Endodermal cell (in vitro differentiated cells): ENCODE measurements at regions not wholly inside any gene's neighbourhood (a gene's known extent, or its start where the extent isn't known, plus 50 kb on each side); places are given as distances from the start of the nearest gene placed in this dataset.

ENCODE experiments used
- DNase-seq: peaks from one replicate; pipeline ENCODE4 v3.0.0-alpha.2; 2017
- H3K27ac ChIP-seq: 2 replicates; pipeline ENCODE4 v1.5.1; 2013; ENCODE audit warnings: mild to moderate bottlenecking, low read depth, low read length, moderate library complexity
- H3K27me3 ChIP-seq: 2 replicates; pipeline ENCODE4 v1.6.1; 2013; ENCODE audit warnings: mild to moderate bottlenecking, low read length, moderate library complexity; ENCODE audit not compliant: insufficient read depth, control insufficient read depth, poor library complexity, severe bottlenecking
- H3K36me3 ChIP-seq: 2 replicates; pipeline ENCODE4 v1.7.0; 2013; ENCODE audit warnings: mild to moderate bottlenecking, low read length, moderate library complexity; ENCODE audit not compliant: control insufficient read depth, insufficient read depth
- H3K4me1 ChIP-seq: one replicate; pipeline ENCODE4 v1.7.0; 2013; ENCODE audit warnings: low read length; ENCODE audit not compliant: control insufficient read depth, insufficient read depth
- H3K4me3 ChIP-seq: 2 replicates; pipeline ENCODE4 v1.5.1; 2013; ENCODE audit warnings: mild to moderate bottlenecking, low read length, moderate library complexity
- H3K9ac ChIP-seq: 2 replicates; pipeline ENCODE4 v1.6.1; 2013; ENCODE audit warnings: mild to moderate bottlenecking, low read length, moderate library complexity; ENCODE audit not compliant: poor library complexity, severe bottlenecking; ENCODE audit errors: extremely low read depth
- H3K9me3 ChIP-seq: 2 replicates; pipeline ENCODE4 v1.6.1; 2013; ENCODE audit warnings: mild to moderate bottlenecking, low read length, moderate library complexity; ENCODE audit not compliant: control insufficient read depth
- H3K27ac Mint-ChIP-seq: 2 replicates; pipeline ENCODE4 v1.8.0; 2020; ENCODE audit warnings: mixed read lengths
- H3K27me3 Mint-ChIP-seq: 2 replicates; pipeline ENCODE4 v1.8.0; 2021; ENCODE audit warnings: mild to moderate bottlenecking, mixed read lengths; ENCODE audit not compliant: insufficient read depth
- H3K36me3 Mint-ChIP-seq: 2 replicates; pipeline ENCODE4 v1.8.0; 2020; ENCODE audit warnings: low read depth, mixed read lengths
- H3K4me1 Mint-ChIP-seq: 2 replicates; pipeline ENCODE4 v1.8.0; 2020; ENCODE audit warnings: mixed read lengths
- H3K4me3 Mint-ChIP-seq: 2 replicates; pipeline ENCODE4 v1.8.0; 2020; ENCODE audit warnings: mild to moderate bottlenecking, moderate library complexity, mixed read lengths
- H3K9me3 Mint-ChIP-seq: 2 replicates; pipeline ENCODE4 v1.8.0; 2020; ENCODE audit warnings: mild to moderate bottlenecking, mixed read lengths
- WGBS, 2 experiments: methylation state at CpG; one replicate each; pipeline versions ENCODE4 v1.1.5 to v1.1.7; 2013; ENCODE audit warnings: missing lambda C conversion rate in 2 of 2, mixed read lengths in 1 of 2; ENCODE audit not compliant: insufficient coverage in 1 of 2, insufficient read length in 1 of 2; 5-methylcytosine and 5-hydroxymethylcytosine counted together
- TF ChIP-seq, protein P1 (sequence below): fragments of 200-600 bp; sonication (generic); conservative IDR thresholded peaks from 2 replicates; pipeline ENCODE4 v1.5.0; 2021; ENCODE audit warnings: antibody characterized with exemption, mild to moderate bottlenecking

DNA sequence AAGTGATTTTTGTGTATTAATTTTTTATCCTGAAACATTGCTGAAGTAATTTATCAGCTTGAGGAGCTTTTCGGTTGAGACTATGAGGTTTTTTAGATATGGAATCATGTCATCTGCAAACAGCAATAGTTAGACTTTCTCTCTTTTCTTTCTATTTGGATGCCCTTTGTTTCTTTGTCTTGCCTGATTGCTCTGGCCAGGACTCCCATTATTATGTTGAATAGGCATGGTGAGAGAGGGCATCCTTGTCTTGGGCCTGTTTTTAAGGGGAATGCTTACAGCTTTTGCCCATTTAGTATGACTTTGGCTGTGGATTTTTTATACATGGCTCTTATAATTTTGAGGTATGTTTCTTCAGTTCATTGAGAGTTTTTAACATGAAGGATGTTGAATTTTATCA is 207.6 kb upstream of the DEFB112 start:
- Histone ChIP-seq H3K27me3 (no peaks in the 10 kb centered on the region), H3K27ac (no peak overlapping the region), H3K4me1 (no peaks in the 10 kb centered on the region), H3K9me3 (peaks cover 16% of the 10 kb centered on the region), H3K36me3 (no peaks in the 10 kb centered on the region), H3K4me3 (no peak overlapping the region), H3K9ac (no peak overlapping the region)
- Mint-ChIP-seq H3K27ac (no peak overlapping the region), H3K36me3 (no peaks in the 10 kb centered on the region), H3K4me1 (no peaks in the 10 kb centered on the region), H3K4me3 (no peak overlapping the region), H3K27me3 (no peaks in the 10 kb centered on the region), H3K9me3 (peaks cover 33% of the 10 kb centered on the region)
- DNase-seq: no peak
- TF ChIP-seq, protein P1, sequence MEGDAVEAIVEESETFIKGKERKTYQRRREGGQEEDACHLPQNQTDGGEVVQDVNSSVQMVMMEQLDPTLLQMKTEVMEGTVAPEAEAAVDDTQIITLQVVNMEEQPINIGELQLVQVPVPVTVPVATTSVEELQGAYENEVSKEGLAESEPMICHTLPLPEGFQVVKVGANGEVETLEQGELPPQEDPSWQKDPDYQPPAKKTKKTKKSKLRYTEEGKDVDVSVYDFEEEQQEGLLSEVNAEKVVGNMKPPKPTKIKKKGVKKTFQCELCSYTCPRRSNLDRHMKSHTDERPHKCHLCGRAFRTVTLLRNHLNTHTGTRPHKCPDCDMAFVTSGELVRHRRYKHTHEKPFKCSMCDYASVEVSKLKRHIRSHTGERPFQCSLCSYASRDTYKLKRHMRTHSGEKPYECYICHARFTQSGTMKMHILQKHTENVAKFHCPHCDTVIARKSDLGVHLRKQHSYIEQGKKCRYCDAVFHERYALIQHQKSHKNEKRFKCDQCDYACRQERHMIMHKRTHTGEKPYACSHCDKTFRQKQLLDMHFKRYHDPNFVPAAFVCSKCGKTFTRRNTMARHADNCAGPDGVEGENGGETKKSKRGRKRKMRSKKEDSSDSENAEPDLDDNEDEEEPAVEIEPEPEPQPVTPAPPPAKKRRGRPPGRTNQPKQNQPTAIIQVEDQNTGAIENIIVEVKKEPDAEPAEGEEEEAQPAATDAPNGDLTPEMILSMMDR: no peak
- WGBS, 2 experiments: 100% methylated on average over 1 of the region's 1 CpG

DNA sequence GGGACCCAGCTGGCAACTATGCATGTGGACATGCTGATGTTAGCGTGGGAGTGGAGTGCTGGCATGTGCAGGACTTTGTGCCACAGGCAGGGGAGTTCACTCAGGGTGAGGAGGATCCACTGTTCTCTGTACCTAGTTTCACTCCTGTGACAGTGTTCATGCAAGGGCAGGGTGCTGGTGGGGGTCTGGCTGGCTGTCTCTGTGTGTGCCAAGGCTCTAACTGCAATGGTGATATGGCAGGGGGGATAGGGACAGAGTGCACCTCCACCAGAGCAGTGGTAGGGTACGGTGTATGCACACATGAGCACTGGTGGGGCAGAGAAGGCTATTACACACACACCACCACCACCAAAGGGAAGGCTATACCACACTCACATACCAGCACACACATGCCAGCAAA is 210.2 kb upstream of the DEFB112 start:
- peaks cover 18% of the 10 kb centered on the region for H3K9me3 ChIP-seq

DNA sequence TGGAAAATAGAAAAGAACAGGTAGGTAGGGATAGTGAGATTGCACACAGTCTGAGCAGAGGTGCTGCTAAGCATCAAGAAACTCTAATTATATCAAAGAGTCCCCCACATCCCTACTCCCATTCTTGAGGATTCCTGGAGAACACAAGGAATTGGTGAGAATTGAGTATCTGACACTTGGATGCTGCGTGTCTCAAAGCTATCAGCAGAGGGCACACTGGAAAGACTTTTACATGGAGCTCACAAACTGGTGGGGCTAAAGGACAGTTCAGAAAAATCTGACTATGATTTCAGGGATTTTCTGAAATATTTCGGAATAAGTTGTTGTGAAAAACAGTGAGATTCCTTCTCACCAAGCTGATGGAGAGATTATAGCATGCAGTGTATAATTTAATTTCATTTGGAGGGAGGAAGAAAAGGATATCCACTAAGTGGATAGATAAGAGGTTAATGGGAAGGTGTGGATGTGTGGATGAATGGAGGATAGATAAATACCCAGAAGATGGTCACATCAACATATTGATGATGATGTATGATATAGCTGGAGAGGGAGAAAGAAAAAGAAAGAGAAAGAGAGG is 215.4 kb upstream of the DEFB112 start:
- no peaks in the 10 kb centered on the region for H3K36me3 ChIP-seq
- no peaks in the 10 kb centered on the region for H3K27me3 Mint-ChIP-seq
- peaks cover 10% of the 10 kb centered on the region for H3K4me1 Mint-ChIP-seq
- H3K36me3 Mint-ChIP-seq: no peaks in the 10 kb centered on the region
- no peaks in the 10 kb centered on the region for H3K27me3 ChIP-seq
- H3K9me3 ChIP-seq: peaks cover 10% of the 10 kb centered on the region
- no peak overlapping the region for H3K4me3 ChIP-seq
- H3K27ac Mint-ChIP-seq: no peak overlapping the region
- H3K9ac ChIP-seq: no peak overlapping the region
- H3K27ac ChIP-seq: no peak overlapping the region
- DNase-seq: peak; percentile 66
- peaks cover 17% of the 10 kb centered on the region for H3K9me3 Mint-ChIP-seq
- peaks cover under 1% of the 10 kb centered on the region for H3K4me1 ChIP-seq
- 41 to 46% methylated on average over 2 of the region's 2 CpGs for WGBS, 2 experiments
- no peak overlapping the region for H3K4me3 Mint-ChIP-seq
- TF ChIP-seq, protein P1: peak; percentile 81

More for the DNA sequence above, 210.2 kb upstream of the DEFB112 start:
- Mint-ChIP-seq H3K27ac (no peak overlapping the region), H3K36me3 (no peaks in the 10 kb centered on the region), H3K4me1 (no peaks in the 10 kb centered on the region), H3K9me3 (peaks cover 41% of the 10 kb centered on the region), H3K4me3 (no peak overlapping the region), H3K27me3 (no peaks in the 10 kb centered on the region)
- Histone ChIP-seq H3K4me3 (no peak overlapping the region), H3K36me3 (no peaks in the 10 kb centered on the region), H3K4me1 (no peaks in the 10 kb centered on the region), H3K9ac (no peak overlapping the region), H3K27me3 (no peaks in the 10 kb centered on the region), H3K27ac (no peak overlapping the region)
- no peak for DNase-seq
- 99% methylated on average over 2 of the region's 2 CpGs; no CpG with 5 or more reads in 1 of the 2 experiments for WGBS, 2 experiments
- TF ChIP-seq, protein P1: no peak
